PFSK-1 (cell line): ENCODE measurements at regions not wholly inside any gene's neighbourhood (a gene's known extent, or its start where the extent isn't known, plus 50 kb on each side); places are given as distances from the start of the nearest gene placed in this dataset.

ENCODE experiments used
- FOXP2 ChIP-seq: optimal IDR thresholded peaks from 2 replicates; pipeline ENCODE3; 2011; ENCODE audit warnings: borderline replicate concordance, control low read depth, inconsistent platforms; ENCODE audit not compliant: insufficient read depth; ENCODE audit errors: extremely low read length, extremely low read depth
- POLR2AphosphoS5 ChIP-seq: IDR thresholded peaks from 2 replicates; pipeline ENCODE4 v1.6.1; 2012; ENCODE audit warnings: low read depth, mild to moderate bottlenecking, control low read depth, low read length, moderate library complexity
- REST ChIP-seq, 2 experiments: IDR thresholded peaks; 2 replicates each; pipeline versions ENCODE4 v1.6.1 to v1.8.0; 2011 to 2012; ENCODE audit warnings: low read depth in 2 of 2, low read length in 2 of 2, control low read depth in 1 of 2, inconsistent platforms in 1 of 2, mild to moderate bottlenecking in 1 of 2, moderate library complexity in 1 of 2; ENCODE audit not compliant: insufficient read depth in 1 of 2
- SIN3A ChIP-seq: IDR thresholded peaks from 2 replicates; pipeline ENCODE4 v1.6.1; 2012; ENCODE audit warnings: mild to moderate bottlenecking, low read length, moderate library complexity, borderline replicate concordance; ENCODE audit not compliant: insufficient read depth
- TAF1 ChIP-seq: IDR thresholded peaks from 2 replicates; pipeline ENCODE4 v1.6.1; 2012; ENCODE audit warnings: low read length, control low read depth, borderline replicate concordance; ENCODE audit not compliant: insufficient read depth

DNA sequence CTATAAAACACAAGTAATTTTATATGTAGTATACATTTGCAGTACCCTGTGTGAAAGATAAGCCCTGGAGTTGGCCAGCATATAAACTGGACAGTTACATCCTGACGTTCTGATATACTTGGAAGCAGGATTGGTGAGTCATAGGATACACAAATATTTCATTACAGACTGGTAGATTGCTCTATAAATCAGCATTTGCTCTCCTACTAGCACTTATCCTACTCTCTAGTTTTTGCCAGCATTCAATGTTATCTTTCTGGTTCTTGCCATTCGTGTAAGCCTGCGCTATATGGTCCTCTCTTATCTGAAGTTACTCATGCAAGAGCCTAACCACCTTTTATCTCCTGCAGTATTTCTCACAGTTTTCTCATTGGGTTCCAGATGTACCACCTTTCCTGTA is 680.2 kb upstream of the MMS22L start:
- TF ChIP-seq TAF1 (no peak), SIN3A (no peak), FOXP2 (no peak), REST (IDR thresholded peaks at IDR 0.05; ENCODE audit: insufficient read depth in 1 of 2, low read depth in 2 of 2, low read length in 2 of 2) (no peak), POLR2AphosphoS5 (no peak)

DNA sequence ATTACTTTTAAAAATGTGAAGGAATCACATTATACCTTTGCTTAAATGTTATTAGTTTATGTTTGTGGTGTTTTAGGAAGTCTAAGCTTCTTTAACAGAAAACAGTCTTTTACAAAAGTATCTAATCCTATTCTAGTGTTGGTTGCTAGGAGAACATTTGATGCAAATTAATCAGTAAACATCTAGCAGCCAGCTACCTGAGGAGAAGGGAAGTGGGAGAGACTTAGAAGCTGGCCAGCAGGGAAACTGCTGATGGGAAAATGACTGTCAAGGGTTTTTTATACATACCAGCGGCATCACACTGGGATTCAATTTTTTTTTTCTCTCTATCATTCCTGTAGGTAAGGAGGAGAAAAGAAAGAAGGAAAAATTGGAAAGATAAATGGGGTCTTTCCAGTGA is 686.0 kb upstream of the MMS22L start:
- no peak for TF ChIP-seq POLR2AphosphoS5
- TF ChIP-seq FOXP2: no peak
- no peak for TF ChIP-seq REST (IDR thresholded peaks at IDR 0.05; ENCODE audit: insufficient read depth in 1 of 2, low read depth in 2 of 2, low read length in 2 of 2)
- no peak for TF ChIP-seq TAF1
- no peak for TF ChIP-seq SIN3A

- TF ChIP-seq FOXP2 (no peak), SIN3A (no peak), POLR2AphosphoS5 (no peak), REST (IDR thresholded peaks at IDR 0.05; ENCODE audit: insufficient read depth in 1 of 2, low read depth in 2 of 2, low read length in 2 of 2) (no peak), TAF1 (no peak)
Measured at GRCh38 chr6:97977084-97977483, 694.1 kb upstream of the MMS22L start.

- TF ChIP-seq TAF1: no peak
- TF ChIP-seq SIN3A: no peak
- TF ChIP-seq FOXP2: no peak
- no peak for TF ChIP-seq REST (IDR thresholded peaks at IDR 0.05; ENCODE audit: insufficient read depth in 1 of 2, low read depth in 2 of 2, low read length in 2 of 2)
- TF ChIP-seq POLR2AphosphoS5: no peak
Measured at GRCh38 chr6:97978855-97979271, 695.8 kb upstream of the MMS22L start.

- TF ChIP-seq POLR2AphosphoS5 (no peak), SIN3A (no peak), TAF1 (no peak), REST (IDR thresholded peaks at IDR 0.05; ENCODE audit: insufficient read depth in 1 of 2, low read depth in 2 of 2, low read length in 2 of 2) (no peak), FOXP2 (no peak)
Measured at GRCh38 chr6:97989451-97989850, 706.4 kb upstream of the MMS22L start.
